ENCODE measurements at regions not wholly inside any gene's neighbourhood (a gene's known extent, or its start where the extent isn't known, plus 50 kb on each side); places are given as distances from the start of the nearest gene placed in this dataset.

- TF ChIP-seq CTCF (IDR thresholded peaks at IDR 0.05; ENCODE audit: poor library complexity) (no peak), EZH2 (IDR thresholded peaks at IDR 0.05; ENCODE audit: borderline replicate concordance) (no peak)
Observed at GRCh38 chr2:16948710-16949109, 283.1 kb upstream of the CYRIA start.

All from hepatocyte (in vitro differentiated cells).